PC-3 (cell line): ENCODE measurements at regions not wholly inside any gene's neighbourhood (a gene's known extent, or its start where the extent isn't known, plus 50 kb on each side); places are given as distances from the start of the nearest gene placed in this dataset.
"Not testable (repeated sequence)": the region's sequence is repeated elsewhere in the genome, so short reads cannot be mapped to it uniquely, and the experiment has no call there.

Experiments
- ATAC-seq: fragments of 200-7000 bp; cut with Tn5 transposase; 2 replicates; pipeline ENCODE4 v1.9.1; 2020; ENCODE audit warnings: mild to moderate bottlenecking, moderate library complexity
- BruUV-seq: library from RNA; stranded (reverse); fragments of 400-500 nt; replicated peaks from 2 replicates; lab custom pipeline; 2021; lab: Mats Ljungman, UMichigan
- CTCF ChIA-PET: fragments of 300-600 bp; sonication (Branson Sonifier 250); formaldehyde crosslinking; loops from one replicate; lab custom pipeline; 2022; ENCODE audit warnings: antibody characterized with exemption; lab: Charles Lee
- POLR2A ChIA-PET: fragments of 300-600 bp; sonication (Branson Sonifier 250); formaldehyde crosslinking; loops from one replicate; lab custom pipeline; 2022; ENCODE audit warnings: antibody characterized with exemption; ENCODE audit not compliant: unreplicated experiment; lab: Charles Lee
- DNase-seq: peaks from one replicate; pipeline ENCODE4 v3.0.0-alpha.2; 2015
- H2AFZ ChIP-seq: fragments of 300-600 bp; sonication (generic); 2 replicates; pipeline ENCODE4 v1.6.0; 2016; ENCODE audit warnings: antibody characterized with exemption, low read length
- H3F3A ChIP-seq: fragments of 300-600 bp; sonication (generic); one replicate; pipeline ENCODE4 v1.6.0; 2017; ENCODE audit warnings: antibody characterized with exemption, low read length, control low read depth, mild to moderate bottlenecking; ENCODE audit not compliant: unreplicated experiment
- H3K27ac ChIP-seq: fragments of 300-600 bp; sonication (generic); 2 replicates; pipeline ENCODE4 v1.5.1; 2016; ENCODE audit warnings: mild to moderate bottlenecking, low read length
- H3K27me3 ChIP-seq: fragments of 300-600 bp; sonication (generic); 2 replicates; pipeline ENCODE4 v1.6.1; 2016; ENCODE audit warnings: low read length, mixed read lengths
- H3K36me3 ChIP-seq: fragments of 300-600 bp; sonication (generic); 2 replicates; pipeline ENCODE4 v1.6.1; 2016; ENCODE audit warnings: low read depth, mixed run types, low read length, mixed read lengths
- H3K4me1 ChIP-seq: fragments of 300-600 bp; sonication (generic); 2 replicates; pipeline ENCODE4 v1.5.1; 2016; ENCODE audit warnings: low read length; ENCODE audit not compliant: insufficient read depth
- H3K4me2 ChIP-seq: fragments of 300-600 bp; sonication (generic); 2 replicates; pipeline ENCODE4 v1.6.0; 2016; ENCODE audit warnings: low read length
- H3K4me3 ChIP-seq: fragments of 300-600 bp; sonication (generic); 2 replicates; pipeline ENCODE4 v1.5.1; 2016; ENCODE audit warnings: mild to moderate bottlenecking, low read length, mixed read lengths
- H3K79me2 ChIP-seq: fragments of 300-600 bp; sonication (generic); 2 replicates; pipeline ENCODE4 v1.6.1; 2017; ENCODE audit warnings: low read length, mixed read lengths
- H3K9ac ChIP-seq: fragments of 300-600 bp; sonication (generic); 2 replicates; pipeline ENCODE4 v1.6.0; 2016; ENCODE audit warnings: mild to moderate bottlenecking, low read length
- H3K9me2 ChIP-seq: fragments of 300-600 bp; sonication (generic); replicated peaks from 2 replicates; pipeline ENCODE4 v1.6.1; 2016; ENCODE audit warnings: mixed run types, low read length, mixed read lengths
- H3K9me3 ChIP-seq: fragments of 300-600 bp; sonication (generic); 2 replicates; pipeline ENCODE4 v1.6.1; 2016; ENCODE audit warnings: low read length, mixed read lengths
- H4K20me1 ChIP-seq: fragments of 300-600 bp; sonication (generic); 2 replicates; pipeline ENCODE4 v1.6.1; 2016; ENCODE audit warnings: low read length, mixed read lengths
- CTCF ChIP-seq: fragments of 300-600 bp; sonication (generic); conservative IDR thresholded peaks from 2 replicates; pipeline ENCODE4 v1.5.1; 2017; ENCODE audit warnings: antibody characterized with exemption, low read depth, mild to moderate bottlenecking, low read length
- EZH2phosphoT487 ChIP-seq: fragments of 300-600 bp; sonication (generic); IDR thresholded peaks from 2 replicates; pipeline ENCODE4 v1.6.1; 2018; ENCODE audit warnings: mild to moderate bottlenecking, antibody characterized with exemption, low read length, borderline replicate concordance
- intact Hi-C: fragments of 100-400 bp; cut with micrococcal nuclease; formaldehyde crosslinking; loops from 2 replicates; pipeline ENCODE4 v1.9.0; 2023

GRCh38 chr16:25605381-25605780 lies 86.4 kb upstream of the HS3ST4 start:
- ATAC-seq = no peak
- Histone ChIP-seq H3K79me2 (no peaks in the 10 kb centered on the region), H3K4me2 (no peak overlapping the region), H3K4me1 (no peaks in the 10 kb centered on the region), H3K9ac (no peak overlapping the region), H3K36me3 (no peaks in the 10 kb centered on the region), H3K27ac (no peak overlapping the region), H2AFZ (no peak overlapping the region), H3F3A (no peaks in the 10 kb centered on the region), H4K20me1 (no peaks in the 10 kb centered on the region), H3K9me2 (no peaks in the 10 kb centered on the region), H3K27me3 (no peaks in the 10 kb centered on the region), H3K9me3 (no peaks in the 10 kb centered on the region), H3K4me3 (no peak overlapping the region)
- TF ChIP-seq CTCF (no peak), EZH2phosphoT487 (no peak)
- ChIA-PET POLR2A (no interaction called here), CTCF (no interaction called here)
- no TSS peak for BruUV-seq
- intact Hi-C loops = no loop called here
- no peak for DNase-seq

GRCh38 chr16:25601306-25601705 lies 90.5 kb upstream of the HS3ST4 start:
- ATAC-seq, H3K27me3 ChIP-seq, H3K4me2 ChIP-seq, H3K9me2 ChIP-seq, H3K4me1 ChIP-seq, H3K9ac ChIP-seq, H3K4me3 ChIP-seq, intact Hi-C loops, DNase-seq, CTCF ChIA-PET, H3K36me3 ChIP-seq, H3K79me2 ChIP-seq, H3K27ac ChIP-seq, POLR2A ChIA-PET, H3F3A ChIP-seq, H3K9me3 ChIP-seq, BruUV-seq, H2AFZ ChIP-seq, H4K20me1 ChIP-seq: not testable (repeated sequence)

- ChIA-PET CTCF (no interaction called here), POLR2A (no interaction called here)
- intact Hi-C loops = no loop called here
- DNase-seq (no peak), ATAC-seq (no peak)
- H3K9me2 ChIP-seq = no peaks in the 10 kb centered on the region
- no peak overlapping the region for H3K4me2 ChIP-seq
- H3K9me3 ChIP-seq = no peaks in the 10 kb centered on the region
- H3F3A ChIP-seq = no peaks in the 10 kb centered on the region
- no peaks in the 10 kb centered on the region for H3K36me3 ChIP-seq
- no peaks in the 10 kb centered on the region for H3K79me2 ChIP-seq
- no peak overlapping the region for H3K9ac ChIP-seq
- H3K4me1 ChIP-seq = no peaks in the 10 kb centered on the region
- BruUV-seq = no TSS peak
- H3K4me3 ChIP-seq = no peak overlapping the region
- no peak for TF ChIP-seq CTCF
- H3K27me3 ChIP-seq = no peaks in the 10 kb centered on the region
- H3K27ac ChIP-seq = no peak overlapping the region
- no peaks in the 10 kb centered on the region for H4K20me1 ChIP-seq
- no peak overlapping the region for H2AFZ ChIP-seq
These were observed 95.6 kb upstream of the HS3ST4 start for GRCh38 chr16:25596194-25596593.
